ENCODE measurements at regions not wholly inside any gene's neighbourhood (a gene's known extent, or its start where the extent isn't known, plus 50 kb on each side); places are given as distances from the start of the nearest gene placed in this dataset.
"Not testable (repeated sequence)": the region's sequence is repeated elsewhere in the genome, so short reads cannot be mapped to it uniquely, and the experiment has no call there.

- DNase-seq (ENCODE audit: extremely low read depth, low read depth) = no peak
- TF ChIP-seq CTCF (IDR thresholded peaks at IDR 0.05; ENCODE audit: low read depth, low read length, missing control alignments) = no peak
- no peak overlapping the region for H3K4me3 ChIP-seq (replicated peaks; ENCODE audit: low read depth, low read length)
These were observed 1070.7 kb downstream of the UQCRFS1 start for GRCh38 chr19:28142258-28142657.

GRCh38 chr19:28140201-28140600 is 1072.8 kb downstream of the UQCRFS1 start:
- no peak for DNase-seq (ENCODE audit: extremely low read depth, low read depth)
- TF ChIP-seq CTCF (IDR thresholded peaks at IDR 0.05; ENCODE audit: low read depth, low read length, missing control alignments) = no peak
- no peak overlapping the region for H3K4me3 ChIP-seq (replicated peaks; ENCODE audit: low read depth, low read length)

GRCh38 chr19:28137772-28138171 is 1075.2 kb downstream of the UQCRFS1 start:
- DNase-seq (ENCODE audit: extremely low read depth, low read depth) = no peak
- H3K4me3 ChIP-seq (replicated peaks; ENCODE audit: low read depth, low read length) = no peak overlapping the region
- TF ChIP-seq CTCF (IDR thresholded peaks at IDR 0.05; ENCODE audit: low read depth, low read length, missing control alignments) = no peak

- no peak for TF ChIP-seq CTCF (IDR thresholded peaks at IDR 0.05; ENCODE audit: low read depth, low read length, missing control alignments)
- no peak overlapping the region for H3K4me3 ChIP-seq (replicated peaks; ENCODE audit: low read depth, low read length)
- DNase-seq (ENCODE audit: extremely low read depth, low read depth) = no peak
These were observed 1076.2 kb downstream of the UQCRFS1 start for GRCh38 chr19:28136796-28137195.

GRCh38 chr19:28135825-28136224 is 1077.1 kb downstream of the UQCRFS1 start:
- TF ChIP-seq CTCF (IDR thresholded peaks at IDR 0.05; ENCODE audit: low read depth, low read length, missing control alignments) = no peak
- H3K4me3 ChIP-seq (replicated peaks; ENCODE audit: low read depth, low read length) = no peak overlapping the region
- DNase-seq (ENCODE audit: extremely low read depth, low read depth) = no peak

GRCh38 chr19:28134311-28134710 is 1078.6 kb downstream of the UQCRFS1 start:
- no peak overlapping the region for H3K4me3 ChIP-seq (replicated peaks; ENCODE audit: low read depth, low read length)
- no peak for DNase-seq (ENCODE audit: extremely low read depth, low read depth)
- TF ChIP-seq CTCF (IDR thresholded peaks at IDR 0.05; ENCODE audit: low read depth, low read length, missing control alignments) = no peak

- H3K4me3 ChIP-seq (replicated peaks; ENCODE audit: low read depth, low read length); DNase-seq (ENCODE audit: extremely low read depth, low read depth): not testable (repeated sequence)
These were observed 1082.1 kb downstream of the UQCRFS1 start for GRCh38 chr19:28130881-28131280.
